GM12878 (cell line): ENCODE measurements at regions not wholly inside any gene's neighbourhood (a gene's known extent, or its start where the extent isn't known, plus 50 kb on each side); places are given as distances from the start of the nearest gene placed in this dataset.

Experiments used
- ATAC-seq: fragments of 200-7000 bp; cut with Tn5 transposase; 3 replicates; pipeline ENCODE4 v1.9.1; 2020; ENCODE audit warnings: mild to moderate bottlenecking, moderate library complexity
- BruUV-seq: library from RNA; stranded (reverse); fragments of 400-500 nt; replicated peaks from 2 replicates; lab custom pipeline; 2021; lab: Mats Ljungman, UMichigan
- CTCF ChIA-PET: fragments of 300-600 bp; sonication (Branson Sonifier 250); formaldehyde crosslinking; extraction: SDS; loops from one replicate; lab custom pipeline; 2021; ENCODE audit warnings: inconsistent platforms; lab: Yijun Ruan, JAX
- POLR2A ChIA-PET: fragments of 350-600 bp; formaldehyde crosslinking; extraction: SDS; loops from one replicate; lab custom pipeline; 2021; ENCODE audit warnings: inconsistent platforms; lab: Charles Lee
- RAD21 ChIA-PET: fragments of 300-600 bp; sonication (Branson Sonifier 250); formaldehyde crosslinking; loops from one replicate; lab custom pipeline; 2023; ENCODE audit warnings: antibody characterized with exemption; ENCODE audit not compliant: unreplicated experiment; lab: Charles Lee
- SMC1A ChIA-PET: fragments of 300-600 bp; sonication (Branson Sonifier 250); formaldehyde crosslinking; loops from one replicate; lab custom pipeline; 2023; ENCODE audit not compliant: unreplicated experiment, uncharacterized antibody; lab: Charles Lee
- DNase-seq: peaks from one replicate; pipeline ENCODE4 v3.0.0-alpha.2; 2011; ENCODE audit warnings: low read depth, low spot score
- FAIRE-seq: peaks from 3 replicates; lab custom pipeline; 2011; peaks lifted over from hg19 to GRCh38; lab: Jason Lieb, UNC
- H2AFZ ChIP-seq: 2 replicates; pipeline ENCODE4 v1.6.0; 2011; ENCODE audit warnings: low read depth, low read length, control low read depth; ENCODE audit not compliant: control insufficient read depth
- H3K27ac ChIP-seq: 2 replicates; pipeline ENCODE4 v1.5.1; 2011; ENCODE audit warnings: control low read depth; ENCODE audit not compliant: control insufficient read depth, insufficient read depth
- H3K27me3 ChIP-seq, 2 experiments: replicated peaks in 1 of 2; 2 replicates each; pipeline versions ENCODE4 v1.6.0 to v1.6.1; 2011; ENCODE audit warnings: low read length in 1 of 2; ENCODE audit not compliant: control insufficient read depth in 2 of 2, insufficient read depth in 2 of 2
- H3K36me3 ChIP-seq, 2 experiments: 2 replicates each; pipeline ENCODE4 v1.5.1; 2011; ENCODE audit warnings: low read length in 1 of 2; ENCODE audit not compliant: control insufficient read depth in 2 of 2, insufficient read depth in 2 of 2
- H3K4me1 ChIP-seq: 2 replicates; pipeline ENCODE4 v1.6.1; 2011; ENCODE audit warnings: mild to moderate bottlenecking, low read length, moderate library complexity, mixed read lengths; ENCODE audit not compliant: control insufficient read depth, insufficient read depth
- H3K4me2 ChIP-seq: 2 replicates; pipeline ENCODE4 v1.6.0; 2011; ENCODE audit warnings: control low read depth; ENCODE audit not compliant: control insufficient read depth, insufficient read depth
- H3K4me3 ChIP-seq: fragments of 200-600 bp; sonication (generic); 2 replicates; pipeline ENCODE4 v1.5.1; 2016
- H3K79me2 ChIP-seq: 2 replicates; pipeline ENCODE4 v1.6.0; 2011; ENCODE audit warnings: low read length; ENCODE audit not compliant: control insufficient read depth, insufficient read depth
- H3K9ac ChIP-seq: 2 replicates; pipeline ENCODE4 v1.8.0; 2011; ENCODE audit warnings: low read length, control low read depth, mixed read lengths; ENCODE audit not compliant: control insufficient read depth, insufficient read depth
- H3K9me3 ChIP-seq: replicated peaks from 3 replicates; pipeline ENCODE4 v1.5.1; 2011; ENCODE audit warnings: mild to moderate bottlenecking, low read length; ENCODE audit not compliant: control insufficient read depth, insufficient read depth
- H4K20me1 ChIP-seq: 2 replicates; pipeline ENCODE4 v1.6.0; 2011; ENCODE audit not compliant: control insufficient read depth, insufficient read depth
- ELK1 ChIP-seq: IDR thresholded peaks from 2 replicates; pipeline ENCODE4 v1.6.1; 2012; ENCODE audit warnings: low read depth, low read length, improper control_type of control experiment
- IRF3 ChIP-seq: fragments of 450-650 bp; IDR thresholded peaks from 2 replicates; pipeline ENCODE4 v1.6.1; 2014; ENCODE audit warnings: mild to moderate bottlenecking
- NBN ChIP-seq: fragments of 450-650 bp; IDR thresholded peaks from 2 replicates; pipeline ENCODE4 v1.6.1; 2016
- PML ChIP-seq: IDR thresholded peaks from 2 replicates; pipeline ENCODE4 v1.6.1; 2012; ENCODE audit warnings: low read length, inconsistent platforms
- RBBP5 ChIP-seq: fragments of 200-600 bp; sonication (generic); conservative IDR thresholded peaks from 2 replicates; pipeline ENCODE4 v1.6.1; 2016
- SKIL ChIP-seq: fragments of 450-650 bp; IDR thresholded peaks from 2 replicates; pipeline ENCODE4 v1.6.1; 2017; ENCODE audit warnings: mild to moderate bottlenecking, low read depth, inconsistent platforms; ENCODE audit not compliant: poor library complexity, severe bottlenecking
- STAT3 ChIP-seq: IDR thresholded peaks from 2 replicates; pipeline ENCODE4 v1.6.1; 2011; ENCODE audit warnings: low read depth, low read length, improper control_type of control experiment
- SUZ12 ChIP-seq: fragments of 200-600 bp; sonication (generic); IDR thresholded peaks from one replicate; pipeline ENCODE4 v1.6.1; 2018; ENCODE audit warnings: antibody characterized with exemption, mild to moderate bottlenecking; ENCODE audit not compliant: unreplicated experiment
- ZNF24 ChIP-seq: fragments of 450-650 bp; IDR thresholded peaks from 2 replicates; pipeline ENCODE4 v1.6.1; 2017; ENCODE audit warnings: antibody characterized with exemption, mild to moderate bottlenecking
- WGBS: methylation state at CpG from one replicate; pipeline ENCODE4 v1.1.6; 2016; ENCODE audit warnings: low lambda C conversion rate; ENCODE audit not compliant: insufficient replicate concordance, insufficient coverage; ENCODE audit errors: missing lambda C conversion rate; 5-methylcytosine and 5-hydroxymethylcytosine counted together
- in situ Hi-C: fragments of 300-500 bp; cut with MboI; formaldehyde crosslinking; loops from 9 replicates; pipeline ENCODE4 v1.14.3; 2018; ENCODE audit warnings: mixed read lengths
- intact Hi-C: fragments of 100-400 bp; cut with micrococcal nuclease; formaldehyde crosslinking; loops from one replicate; pipeline ENCODE4 v1.14.2; 2022; ENCODE audit not compliant: unreplicated experiment

GRCh38 chr2:126781806-126782205, 116.9 kb upstream of the TEX51 start:
- BruUV-seq: no TSS peak
- RAD21 ChIA-PET: no interaction called here
- Histone ChIP-seq H3K4me2 (no peak overlapping the region), H3K27me3 (no peaks in the 10 kb centered on the region), H4K20me1 (no peaks in the 10 kb centered on the region), H3K9me3 (no peaks in the 10 kb centered on the region), H3K27ac (no peak overlapping the region), H3K36me3 (no peaks in the 10 kb centered on the region), H3K4me1 (peaks cover 5% of the 10 kb centered on the region), H2AFZ (no peak overlapping the region), H3K79me2 (no peaks in the 10 kb centered on the region), H3K9ac (no peak overlapping the region), H3K4me3 (no peak overlapping the region)
- TF ChIP-seq PML (no peak), ZNF24 (no peak), ELK1 (no peak)
- POLR2A ChIA-PET: no interaction called here
- SMC1A ChIA-PET: interaction anchor here (1.2 kb wide), 1 partner anchor 527 kb away, joined by 3 read pairs; no protein-coding TSS in a partner anchor
- DNase-seq (no peak), ATAC-seq (no peak), FAIRE-seq (no peak)
- CTCF ChIA-PET: no interaction called here
- 16% methylated on average over 6 of the region's 6 CpGs for WGBS
- in situ Hi-C loops: no loop called here
- intact Hi-C loops: no loop called here

- H3K9ac ChIP-seq: no peak overlapping the region
- in situ Hi-C loops (no loop called here), intact Hi-C loops (no loop called here)
- H3K4me2 ChIP-seq: no peak overlapping the region
- DNase-seq (no peak), ATAC-seq (no peak), FAIRE-seq (no peak)
- H3K4me3 ChIP-seq: no peak overlapping the region
- no peaks in the 10 kb centered on the region for H3K36me3 ChIP-seq
- H3K79me2 ChIP-seq: no peaks in the 10 kb centered on the region
- no peak overlapping the region for H2AFZ ChIP-seq
- no peak for TF ChIP-seq NBN
- no peak for TF ChIP-seq RBBP5
- TF ChIP-seq STAT3: no peak
- TF ChIP-seq SKIL: no peak
- TF ChIP-seq IRF3: no peak
- TF ChIP-seq SUZ12: no peak
- SMC1A ChIA-PET: interaction anchor here (0.9 to 1.2 kb wide), 2 partner anchors 255 to 527 kb away, joined by 3 read pairs; no protein-coding TSS in a partner anchor
- CTCF ChIA-PET: interaction anchor here (0.7 kb wide), 1 partner anchor 9 kb away, joined by 4 read pairs; no protein-coding TSS in a partner anchor
- H3K27ac ChIP-seq: no peak overlapping the region
- RAD21 ChIA-PET: no interaction called here
- no peaks in the 10 kb centered on the region for H3K27me3 ChIP-seq
- no peaks in the 10 kb centered on the region for H4K20me1 ChIP-seq
- no peaks in the 10 kb centered on the region for H3K4me1 ChIP-seq
- POLR2A ChIA-PET: no interaction called here
- WGBS: 30% methylated on average over 4 of the region's 4 CpGs
- no TSS peak for BruUV-seq
- no peaks in the 10 kb centered on the region for H3K9me3 ChIP-seq
Observed at GRCh38 chr2:126782648-126783047, 116.0 kb upstream of the TEX51 start.
